ENCODE measurements at regions not wholly inside any gene's neighbourhood (a gene's known extent, or its start where the extent isn't known, plus 50 kb on each side); places are given as distances from the start of the nearest gene placed in this dataset.

DNA sequence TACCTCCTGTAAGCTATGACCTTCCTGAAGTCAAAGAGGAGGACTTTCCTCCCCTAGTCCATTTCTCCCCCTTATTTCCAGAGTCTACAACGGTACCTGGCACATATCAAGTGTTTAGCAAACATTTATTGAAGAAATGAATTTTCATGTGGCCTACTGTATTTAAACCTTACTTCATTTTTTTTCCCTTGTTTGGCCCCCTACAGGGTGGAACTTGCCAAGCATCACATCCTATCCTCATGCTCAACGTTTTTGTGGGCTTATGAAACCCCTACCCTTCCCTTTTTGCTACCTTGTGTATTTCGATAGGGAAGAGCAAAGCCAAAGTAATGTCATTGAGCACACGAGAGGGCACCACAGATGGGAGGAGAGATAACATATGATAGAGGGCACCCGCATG lies 1857.8 kb upstream of the WWC1 start:
- no peaks in the 10 kb centered on the region for H3K4me1 Mint-ChIP-seq (ENCODE audit: low read depth in 2 of 2)
- no peak for DNase-seq
- ATAC-seq (replicated peaks) = no peak
- peaks cover 18 to 21% of the 10 kb centered on the region in 2 donors for H3K9me3 Mint-ChIP-seq
- H3K36me3 Mint-ChIP-seq (ENCODE audit: insufficient read depth) = no peaks in the 10 kb centered on the region
- no peak overlapping the region for H3K27ac Mint-ChIP-seq
- no peaks in the 10 kb centered on the region for H3K27me3 Mint-ChIP-seq
- no peak overlapping the region for H3K4me3 Mint-ChIP-seq

DNA sequence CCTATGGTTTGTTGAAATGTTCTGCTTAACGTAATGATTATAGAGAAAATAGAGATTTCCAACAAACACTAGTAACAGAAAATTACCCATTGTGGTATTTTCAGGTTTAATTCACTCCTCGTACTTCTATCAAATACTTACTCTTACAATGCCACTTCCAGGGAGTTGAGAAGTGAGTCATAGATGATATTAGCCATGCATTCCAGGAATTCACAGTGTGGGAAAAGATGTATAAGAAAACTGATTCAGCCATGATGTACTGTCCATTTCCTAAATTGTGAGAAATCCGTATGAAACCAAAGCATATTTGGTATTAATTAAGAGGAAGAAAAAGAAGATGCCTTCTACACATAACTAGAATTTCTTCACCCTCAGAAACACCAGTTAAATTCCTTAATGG lies 1854.6 kb upstream of the WWC1 start:
- Mint-ChIP-seq H3K27me3 (no peaks in the 10 kb centered on the region), H3K36me3 (ENCODE audit: insufficient read depth) (no peaks in the 10 kb centered on the region), H3K27ac (no peak overlapping the region), H3K9me3 (peaks cover 3 to 18% of the 10 kb centered on the region in 2 donors), H3K4me1 (ENCODE audit: low read depth in 2 of 2) (no peaks in the 10 kb centered on the region), H3K4me3 (no peak overlapping the region)
- DNase-seq (no peak), ATAC-seq (replicated peaks) (no peak)

DNA sequence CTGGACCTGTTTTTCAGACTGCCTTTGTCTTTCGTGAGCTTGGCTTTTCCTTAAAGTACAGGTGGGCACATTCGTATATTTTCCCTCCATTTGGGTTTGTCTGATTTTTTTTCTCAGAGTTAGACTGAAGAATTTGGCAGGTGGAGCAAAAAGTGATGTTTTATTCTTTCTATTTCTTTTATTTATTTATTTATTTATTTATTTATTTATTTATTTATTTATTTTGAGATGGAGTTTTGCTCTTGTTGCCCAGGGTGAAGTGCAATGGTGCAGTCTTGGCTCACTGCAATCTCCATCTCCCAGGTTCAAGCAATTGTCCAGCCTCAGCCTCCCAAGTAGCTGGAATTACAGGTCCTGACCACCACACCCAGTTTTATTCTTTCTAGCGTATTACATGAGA lies 1805.1 kb upstream of the WWC1 start:
- H3K9me3 Mint-ChIP-seq = peaks cover 10 to 18% of the 10 kb centered on the region in 2 donors
- no peaks in the 10 kb centered on the region for H3K4me1 Mint-ChIP-seq (ENCODE audit: low read depth in 2 of 2)
- ATAC-seq (replicated peaks) = no peak
- no peak overlapping the region for H3K4me3 Mint-ChIP-seq
- no peak for DNase-seq
- no peaks in the 10 kb centered on the region for H3K36me3 Mint-ChIP-seq (ENCODE audit: insufficient read depth)
- H3K27ac Mint-ChIP-seq = no peak overlapping the region
- no peaks in the 10 kb centered on the region for H3K27me3 Mint-ChIP-seq

DNA sequence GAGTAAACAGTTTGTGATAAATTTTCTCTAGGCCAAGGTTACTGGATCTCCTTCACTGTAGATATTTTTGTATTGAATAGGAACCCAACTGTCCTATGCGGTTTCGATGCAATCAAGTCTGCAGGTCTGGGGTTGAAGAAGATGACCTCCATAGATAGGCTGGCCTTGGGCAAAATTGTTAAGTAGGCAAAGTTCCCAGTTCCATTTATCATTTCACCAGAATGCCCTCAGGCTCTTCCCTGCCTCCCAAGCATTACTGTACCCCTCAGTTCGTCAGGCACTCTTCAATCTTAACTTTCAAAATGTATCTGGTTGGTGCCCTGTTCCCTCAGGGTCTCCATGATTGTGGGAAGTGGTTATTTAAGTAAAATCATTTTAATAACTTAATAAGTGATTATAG lies 1802.9 kb upstream of the WWC1 start:
- ATAC-seq (replicated peaks) (no peak), DNase-seq (no peak)
- H3K9me3 Mint-ChIP-seq = peaks cover 5 to 10% of the 10 kb centered on the region in 2 donors
- no peaks in the 10 kb centered on the region for H3K27me3 Mint-ChIP-seq
- no peaks in the 10 kb centered on the region for H3K4me1 Mint-ChIP-seq (ENCODE audit: low read depth in 2 of 2)
- no peak overlapping the region for H3K4me3 Mint-ChIP-seq
- no peaks in the 10 kb centered on the region for H3K36me3 Mint-ChIP-seq (ENCODE audit: insufficient read depth)
- no peak overlapping the region for H3K27ac Mint-ChIP-seq

DNA sequence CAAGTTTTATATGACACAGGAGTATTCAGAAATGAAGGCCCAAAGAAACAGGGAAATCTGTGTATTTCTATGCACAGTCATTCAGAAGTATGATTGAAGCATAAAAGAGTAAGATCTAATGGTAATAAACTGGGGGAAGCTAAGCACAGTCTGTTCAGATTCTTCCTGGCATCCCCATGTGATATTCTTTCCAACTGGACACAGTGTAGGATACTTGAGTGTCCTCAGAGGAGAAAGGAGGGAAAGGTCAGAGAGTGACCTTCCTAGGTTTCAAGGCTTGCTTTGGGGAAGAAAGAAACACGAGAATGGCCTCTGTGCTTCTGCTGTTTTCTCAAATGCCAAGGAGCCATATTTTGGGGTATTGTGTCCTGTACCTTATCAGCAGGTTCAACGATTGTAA lies 1798.4 kb upstream of the WWC1 start:
- DNase-seq (no peak), ATAC-seq (replicated peaks) (no peak)
- Mint-ChIP-seq H3K9me3 (peaks cover 0 to 2% of the 10 kb centered on the region in 2 donors), H3K4me1 (ENCODE audit: low read depth in 2 of 2) (no peaks in the 10 kb centered on the region), H3K4me3 (no peak overlapping the region), H3K27ac (no peak overlapping the region), H3K27me3 (no peaks in the 10 kb centered on the region), H3K36me3 (ENCODE audit: insufficient read depth) (no peaks in the 10 kb centered on the region)

DNA sequence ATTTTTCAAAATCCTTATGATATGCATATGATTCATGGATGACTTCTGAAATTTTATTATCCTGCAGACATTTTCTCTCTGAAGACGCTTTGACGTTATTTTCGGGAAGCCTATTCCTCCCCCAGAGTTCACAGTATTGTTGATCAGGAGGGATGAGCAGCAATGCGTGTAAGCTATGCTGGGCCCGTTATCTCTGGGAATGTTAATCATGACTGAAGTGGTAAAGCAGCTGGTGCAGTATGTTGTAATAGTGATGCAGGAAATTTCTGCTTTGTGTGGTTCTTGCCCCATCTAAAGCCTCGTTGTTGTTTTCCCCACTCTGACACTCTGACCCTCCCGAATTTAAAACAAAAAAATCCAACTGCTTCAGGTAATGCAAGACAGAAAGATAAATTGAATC lies 1797.8 kb upstream of the WWC1 start:
- Mint-ChIP-seq H3K9me3 (peaks cover 0 to 2% of the 10 kb centered on the region in 2 donors), H3K27me3 (no peaks in the 10 kb centered on the region), H3K27ac (no peak overlapping the region), H3K36me3 (ENCODE audit: insufficient read depth) (no peaks in the 10 kb centered on the region), H3K4me3 (no peak overlapping the region), H3K4me1 (ENCODE audit: low read depth in 2 of 2) (no peaks in the 10 kb centered on the region)
- no peak for DNase-seq
- ATAC-seq (replicated peaks) = no peak

DNA sequence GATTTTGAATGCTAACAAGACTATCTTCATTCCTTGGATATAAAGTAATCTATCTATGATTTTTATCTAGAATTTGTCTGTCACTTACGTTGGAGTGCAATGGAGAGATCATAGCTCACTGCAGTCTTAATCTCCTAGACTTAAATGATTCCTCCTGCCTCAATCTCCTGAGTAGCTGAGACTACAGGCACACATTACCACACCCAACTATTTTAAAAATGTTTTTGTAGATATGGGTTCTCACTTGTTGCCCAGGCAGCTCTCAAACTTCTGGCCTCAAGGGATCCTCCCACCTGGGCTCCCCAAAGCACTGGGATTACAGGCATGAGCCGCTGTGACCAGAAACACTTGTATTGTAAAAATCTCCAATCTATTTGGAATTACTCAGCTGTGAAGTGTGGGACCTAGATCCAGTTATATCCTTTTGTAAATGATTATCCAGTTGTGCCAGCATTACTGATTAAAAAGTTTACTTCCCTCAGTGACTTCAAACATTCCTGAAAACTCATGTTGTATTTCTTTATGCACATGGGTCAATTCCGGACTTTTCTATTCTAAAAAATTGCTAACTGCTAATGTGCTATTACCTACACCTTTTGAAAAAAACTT lies 1793.8 kb upstream of the WWC1 start:
- ATAC-seq (replicated peaks) = no peak
- Mint-ChIP-seq H3K4me1 (ENCODE audit: low read depth in 2 of 2) (no peaks in the 10 kb centered on the region), H3K27ac (no peak overlapping the region), H3K36me3 (ENCODE audit: insufficient read depth) (no peaks in the 10 kb centered on the region), H3K4me3 (no peak overlapping the region), H3K27me3 (no peaks in the 10 kb centered on the region), H3K9me3 (no peaks in the 10 kb centered on the region)
- no peak for DNase-seq

DNA sequence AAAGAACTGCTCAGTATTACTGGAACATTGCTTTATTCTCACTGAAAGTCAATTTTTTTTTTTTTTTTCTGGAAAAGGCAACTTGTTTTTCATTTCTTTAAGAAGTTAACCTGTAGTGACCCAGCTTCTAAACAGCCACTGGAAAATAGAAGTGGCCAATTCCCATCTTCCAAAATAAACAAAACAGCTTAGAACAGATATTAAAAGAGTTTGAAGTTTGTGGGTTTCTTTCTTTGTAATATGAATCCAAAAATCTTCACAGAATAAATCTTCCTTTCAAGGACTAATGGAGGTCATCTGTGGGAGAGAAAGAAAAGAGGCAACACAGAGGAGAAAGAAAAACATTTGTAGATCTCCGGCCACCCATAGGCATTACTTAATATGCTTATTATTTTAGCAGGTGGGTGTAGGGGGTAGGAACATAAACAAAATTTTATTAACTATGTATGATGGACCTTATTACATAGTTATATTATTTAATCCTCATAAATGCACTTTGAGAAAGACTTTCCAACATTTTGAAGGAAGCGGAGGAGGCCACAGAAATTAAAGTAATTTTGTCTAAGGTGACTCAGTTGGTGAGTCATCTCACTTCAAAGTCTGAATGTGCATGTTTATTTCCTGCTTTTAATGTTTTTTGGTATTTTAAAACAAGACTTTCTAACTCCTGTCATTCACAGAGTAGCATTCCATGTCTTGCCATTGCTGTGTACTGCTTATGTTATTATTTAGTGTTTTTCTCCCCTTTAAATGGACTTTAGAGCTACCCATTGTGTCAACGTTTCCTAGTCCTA lies 1791.8 kb upstream of the WWC1 start:
- no peaks in the 10 kb centered on the region for H3K36me3 Mint-ChIP-seq (ENCODE audit: insufficient read depth)
- DNase-seq (no peak), ATAC-seq (replicated peaks) (no peak)
- peaks cover 0 to 2% of the 10 kb centered on the region in 2 donors for H3K9me3 Mint-ChIP-seq
- H3K27me3 Mint-ChIP-seq = no peaks in the 10 kb centered on the region
- H3K27ac Mint-ChIP-seq = no peak overlapping the region
- H3K4me3 Mint-ChIP-seq = no peak overlapping the region
- H3K4me1 Mint-ChIP-seq (ENCODE audit: low read depth in 2 of 2) = no peaks in the 10 kb centered on the region

DNA sequence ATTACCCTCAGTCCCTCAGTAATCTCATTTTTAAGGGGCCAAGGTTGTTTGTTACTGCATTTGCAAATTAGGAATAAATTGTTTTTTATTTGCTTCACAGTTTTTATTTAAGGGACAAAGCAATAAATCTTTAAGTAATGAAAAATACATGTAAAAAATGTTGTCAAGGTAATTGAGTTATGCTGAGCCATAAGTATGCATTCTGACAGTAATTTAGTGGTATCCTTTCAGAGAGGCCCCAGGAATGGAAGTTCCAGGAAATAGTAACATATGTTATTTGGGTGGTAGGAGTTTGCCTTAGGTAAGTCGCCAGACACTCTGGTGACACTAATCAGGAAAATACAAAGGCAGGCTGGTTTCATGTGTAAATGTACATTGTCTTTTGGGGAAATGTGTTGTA lies 1787.9 kb upstream of the WWC1 start:
- Mint-ChIP-seq H3K9me3 (peaks cover 0 to 2% of the 10 kb centered on the region in 2 donors), H3K27ac (no peak overlapping the region), H3K4me3 (no peak overlapping the region), H3K36me3 (ENCODE audit: insufficient read depth) (no peaks in the 10 kb centered on the region), H3K4me1 (ENCODE audit: low read depth in 2 of 2) (no peaks in the 10 kb centered on the region), H3K27me3 (no peaks in the 10 kb centered on the region)
- DNase-seq (no peak), ATAC-seq (replicated peaks) (no peak)

DNA sequence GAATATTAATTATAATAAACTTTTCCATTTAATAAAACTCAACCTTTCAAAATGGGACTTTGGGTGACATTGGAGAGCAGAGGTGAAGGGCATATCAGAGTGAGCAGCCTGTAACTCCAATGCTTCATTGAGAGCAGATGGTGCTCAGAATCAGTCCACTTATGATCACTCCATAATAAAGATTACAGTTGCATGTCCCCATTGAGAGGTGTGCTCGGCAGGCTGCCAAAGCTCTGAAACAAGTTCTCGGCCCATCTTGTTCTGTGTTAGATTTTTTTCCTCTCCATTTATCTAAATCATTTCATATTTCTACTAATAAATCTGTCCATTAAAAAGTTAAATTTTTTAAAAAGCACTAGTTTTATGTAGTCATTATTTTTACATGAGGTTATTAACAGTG lies 1786.4 kb upstream of the WWC1 start:
- H3K4me3 Mint-ChIP-seq = no peak overlapping the region
- H3K27ac Mint-ChIP-seq = no peak overlapping the region
- DNase-seq (no peak), ATAC-seq (replicated peaks) (no peak)
- peaks cover 0 to 2% of the 10 kb centered on the region in 2 donors for H3K9me3 Mint-ChIP-seq
- H3K27me3 Mint-ChIP-seq = no peaks in the 10 kb centered on the region
- H3K4me1 Mint-ChIP-seq (ENCODE audit: low read depth in 2 of 2) = no peaks in the 10 kb centered on the region
- no peaks in the 10 kb centered on the region for H3K36me3 Mint-ChIP-seq (ENCODE audit: insufficient read depth)

DNA sequence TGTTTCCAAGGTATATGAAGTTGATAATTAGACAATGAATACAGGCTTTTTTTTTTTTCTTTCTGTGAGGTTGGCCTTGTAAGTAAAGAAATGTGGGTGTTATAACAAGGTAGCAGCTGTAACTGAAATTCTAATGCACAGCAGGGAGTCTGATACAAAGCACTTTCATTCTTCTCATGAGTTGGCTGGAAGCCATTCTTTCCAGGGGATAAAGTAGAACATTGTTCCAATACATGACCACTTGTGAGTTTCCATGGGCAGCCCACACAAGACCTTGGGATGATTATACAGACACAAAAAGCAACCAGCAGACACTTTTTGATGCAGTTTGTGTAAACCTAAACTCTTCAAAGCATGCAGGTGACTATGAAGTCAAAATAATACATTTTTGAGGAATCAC lies 1785.9 kb upstream of the WWC1 start:
- Mint-ChIP-seq H3K27me3 (no peaks in the 10 kb centered on the region), H3K9me3 (peaks cover 0 to 2% of the 10 kb centered on the region in 2 donors), H3K4me3 (no peak overlapping the region), H3K36me3 (ENCODE audit: insufficient read depth) (no peaks in the 10 kb centered on the region), H3K27ac (no peak overlapping the region), H3K4me1 (ENCODE audit: low read depth in 2 of 2) (no peaks in the 10 kb centered on the region)
- DNase-seq (no peak), ATAC-seq (replicated peaks) (no peak)

DNA sequence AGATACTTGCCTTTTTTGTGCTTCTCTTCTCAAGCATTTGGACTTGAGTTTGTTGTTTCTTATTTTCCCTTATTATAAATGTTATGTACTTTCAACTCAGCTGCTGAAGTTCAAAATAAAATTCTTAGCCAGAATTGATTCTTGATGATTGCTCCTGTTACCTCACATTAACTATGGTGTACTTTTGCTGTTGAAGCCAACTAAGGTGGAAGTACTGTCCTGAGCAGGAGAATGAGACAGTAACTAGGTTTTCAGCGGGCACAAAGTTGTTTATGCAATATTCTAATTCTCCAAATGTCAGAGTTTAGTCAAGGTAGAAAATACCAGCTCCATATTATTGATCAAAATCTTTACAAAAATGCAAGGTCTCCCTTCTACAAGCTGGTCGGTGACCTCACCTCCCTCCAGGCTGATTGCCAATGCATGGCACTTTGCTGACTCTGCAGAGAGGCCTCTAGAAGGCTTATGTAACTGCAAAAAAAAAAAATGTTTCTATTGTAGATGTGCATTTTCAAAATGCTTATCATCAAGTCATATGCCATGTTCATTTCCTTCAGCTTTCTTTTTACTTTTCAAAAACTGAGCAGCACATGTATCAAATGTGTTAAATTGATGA lies 1783.5 kb upstream of the WWC1 start:
- H3K4me1 Mint-ChIP-seq (ENCODE audit: low read depth in 2 of 2) = no peaks in the 10 kb centered on the region
- no peaks in the 10 kb centered on the region for H3K36me3 Mint-ChIP-seq (ENCODE audit: insufficient read depth)
- no peak overlapping the region for H3K4me3 Mint-ChIP-seq
- no peak overlapping the region for H3K27ac Mint-ChIP-seq
- DNase-seq (no peak), ATAC-seq (replicated peaks) (no peak)
- H3K9me3 Mint-ChIP-seq = peaks cover 0 to 2% of the 10 kb centered on the region in 2 donors
- no peaks in the 10 kb centered on the region for H3K27me3 Mint-ChIP-seq

DNA sequence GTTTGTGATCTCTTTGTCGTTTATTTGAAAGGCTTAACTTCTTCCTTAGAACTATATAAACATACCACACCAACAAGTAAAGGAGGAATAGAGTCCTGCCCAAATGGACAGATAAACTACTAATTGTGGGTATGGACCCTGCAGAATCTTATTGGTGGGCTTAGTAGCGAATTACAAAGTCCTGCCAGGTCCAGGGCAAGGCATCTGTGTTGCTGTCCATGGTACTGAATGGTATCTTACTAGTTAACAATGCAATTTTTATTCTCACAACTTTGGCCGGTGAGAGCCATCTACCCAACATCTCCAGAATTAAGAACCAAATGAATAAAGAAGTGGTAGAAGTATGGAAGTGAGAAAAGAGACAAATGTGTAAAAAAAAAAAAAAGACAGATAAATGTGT lies 1782.4 kb upstream of the WWC1 start:
- Mint-ChIP-seq H3K27ac (no peak overlapping the region), H3K36me3 (ENCODE audit: insufficient read depth) (no peaks in the 10 kb centered on the region), H3K9me3 (peaks cover 6 to 8% of the 10 kb centered on the region in 2 donors), H3K4me1 (ENCODE audit: low read depth in 2 of 2) (no peaks in the 10 kb centered on the region), H3K4me3 (no peak overlapping the region), H3K27me3 (no peaks in the 10 kb centered on the region)
- DNase-seq = no peak
- ATAC-seq (replicated peaks) = no peak

DNA sequence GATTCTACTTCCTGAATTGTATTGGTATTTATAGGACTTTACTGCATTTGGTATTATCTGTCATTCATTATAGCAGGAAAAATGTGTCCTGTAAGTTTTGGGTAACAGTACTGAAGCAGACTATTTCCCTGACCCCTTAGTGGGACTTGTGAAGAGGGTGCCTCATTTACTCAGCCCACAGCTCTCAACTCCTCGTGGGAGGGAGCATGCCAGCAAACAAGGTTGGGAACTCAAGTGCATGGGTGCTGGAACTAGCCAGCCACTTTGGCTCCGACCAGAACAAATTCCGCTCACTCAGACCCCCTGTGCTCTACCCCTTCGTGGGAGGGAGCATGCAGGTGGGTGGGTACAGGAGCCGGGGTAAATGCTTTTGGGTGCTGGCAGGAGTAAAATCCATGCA lies 1773.5 kb upstream of the WWC1 start:
- Mint-ChIP-seq H3K36me3 (ENCODE audit: insufficient read depth) (no peaks in the 10 kb centered on the region), H3K27me3 (no peaks in the 10 kb centered on the region)
- ATAC-seq (replicated peaks) = no peak

More for the DNA sequence above, 1773.5 kb upstream of the WWC1 start:
- H3K27ac Mint-ChIP-seq = no peak overlapping the region
- H3K4me3 Mint-ChIP-seq = no peak overlapping the region
- no peak for DNase-seq
- H3K4me1 Mint-ChIP-seq (ENCODE audit: low read depth in 2 of 2) = no peaks in the 10 kb centered on the region
- peaks cover 15 to 21% of the 10 kb centered on the region in 2 donors for H3K9me3 Mint-ChIP-seq

All from effector memory CD8-positive, alpha-beta T cell (primary cell).